ENCODE measurements at regions not wholly inside any gene's neighbourhood (a gene's known extent, or its start where the extent isn't known, plus 50 kb on each side); places are given as distances from the start of the nearest gene placed in this dataset.
A peak's percentile ranks its signal among the peaks of the same experiment; 100 is the strongest.

- Histone ChIP-seq H3K27ac (no peak overlapping the region), H3K9me3 (no peaks in the 10 kb centered on the region), H3K4me3 (no peak overlapping the region), H3K27me3 (no peaks in the 10 kb centered on the region), H3K36me3 (no peaks in the 10 kb centered on the region), H3K4me1 (peaks cover 47% of the 10 kb centered on the region)
- no peak for DNase-seq (ENCODE audit: extremely low spot score in 2 of 2)
- intact Hi-C loops (cut with DNase I), result no loop called here
- TF ChIP-seq POLR2AphosphoS5 (IDR thresholded peaks at IDR 0.05; ENCODE audit: insufficient read depth in 1 of 2, low read depth in 1 of 2), result no peak
- no peak for TF ChIP-seq CTCF (IDR thresholded peaks at IDR 0.05)
- TF ChIP-seq POLR2A (IDR thresholded peaks at IDR 0.05), result no peak
Measured at GRCh38 chr3:72248389-72248761, 463.4 kb upstream of the PROK2 start.

- H3K27me3 ChIP-seq, result no peaks in the 10 kb centered on the region
- intact Hi-C loops (cut with DNase I), result no loop called here
- no peak for DNase-seq (ENCODE audit: extremely low spot score in 2 of 2)
- no peak for TF ChIP-seq POLR2AphosphoS5 (IDR thresholded peaks at IDR 0.05; ENCODE audit: insufficient read depth in 1 of 2, low read depth in 1 of 2)
- no peak for TF ChIP-seq CTCF (IDR thresholded peaks at IDR 0.05)
- no peak for TF ChIP-seq POLR2A (IDR thresholded peaks at IDR 0.05)
- H3K27ac ChIP-seq, result no peak overlapping the region
- H3K36me3 ChIP-seq, result no peaks in the 10 kb centered on the region
- no peak overlapping the region for H3K4me3 ChIP-seq
- H3K4me1 ChIP-seq, result peaks cover 47% of the 10 kb centered on the region
- no peaks in the 10 kb centered on the region for H3K9me3 ChIP-seq
Measured at GRCh38 chr3:72247645-72248388, 462.9 kb upstream of the PROK2 start.

GRCh38 chr3:72247126-72247525 lies 462.2 kb upstream of the PROK2 start:
- H3K27me3 ChIP-seq, result no peaks in the 10 kb centered on the region
- no peak overlapping the region for H3K27ac ChIP-seq
- no peak overlapping the region for H3K4me3 ChIP-seq
- DNase-seq (ENCODE audit: extremely low spot score in 2 of 2), result no peak
- TF ChIP-seq POLR2AphosphoS5 (IDR thresholded peaks at IDR 0.05; ENCODE audit: insufficient read depth in 1 of 2, low read depth in 1 of 2) (no peak), POLR2A (IDR thresholded peaks at IDR 0.05) (no peak), CTCF (IDR thresholded peaks at IDR 0.05) (no peak)
- H3K36me3 ChIP-seq, result no peaks in the 10 kb centered on the region
- intact Hi-C loops (cut with DNase I), result no loop called here
- no peaks in the 10 kb centered on the region for H3K9me3 ChIP-seq
- peaks cover 47% of the 10 kb centered on the region for H3K4me1 ChIP-seq

- no peak overlapping the region for H3K27ac ChIP-seq
- H3K4me1 ChIP-seq, result peaks cover 47% of the 10 kb centered on the region
- intact Hi-C loops (cut with DNase I), result no loop called here
- no peaks in the 10 kb centered on the region for H3K36me3 ChIP-seq
- TF ChIP-seq CTCF (IDR thresholded peaks at IDR 0.05) (no peak), POLR2AphosphoS5 (IDR thresholded peaks at IDR 0.05; ENCODE audit: insufficient read depth in 1 of 2, low read depth in 1 of 2) (peak in 1 of 2 donors; percentile 11)
- H3K27me3 ChIP-seq, result no peaks in the 10 kb centered on the region
- no peak overlapping the region for H3K4me3 ChIP-seq
- DNase-seq (ENCODE audit: extremely low spot score in 2 of 2), result no peak
- H3K9me3 ChIP-seq, result no peaks in the 10 kb centered on the region
Measured at GRCh38 chr3:72246685-72247084, 461.7 kb upstream of the PROK2 start.

DNA sequence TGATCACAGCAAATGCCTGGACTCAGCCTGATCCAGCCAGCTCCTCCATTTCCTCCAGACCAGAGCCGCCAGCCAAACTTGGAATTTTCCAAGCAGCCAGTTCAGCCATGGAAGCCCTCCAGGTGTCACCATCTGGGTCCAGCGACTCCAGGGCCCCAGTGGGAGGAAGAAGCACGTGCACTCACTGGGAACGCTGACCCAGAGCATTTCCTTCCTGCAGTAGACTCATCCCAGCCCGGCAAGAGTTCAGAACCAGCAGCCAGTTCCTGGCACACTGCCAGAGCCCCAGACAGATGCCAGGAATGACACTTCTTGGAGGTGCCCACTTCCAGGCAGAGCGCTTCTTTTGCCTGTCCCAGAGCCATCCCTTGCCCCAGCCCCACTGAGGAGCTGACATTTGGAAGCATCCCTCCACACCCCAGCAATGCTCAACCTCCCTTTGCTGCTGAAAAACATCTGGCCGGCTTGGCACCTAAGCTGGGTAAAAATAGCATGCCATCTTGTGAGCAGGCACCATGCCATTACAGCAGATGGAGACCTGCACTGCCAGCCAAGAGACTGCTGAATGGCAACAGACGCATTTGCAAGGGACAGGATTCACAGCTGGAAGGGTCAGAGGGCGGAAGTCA lies 460.3 kb upstream of the PROK2 start:
- TF ChIP-seq POLR2AphosphoS5 (IDR thresholded peaks at IDR 0.05; ENCODE audit: insufficient read depth in 1 of 2, low read depth in 1 of 2), result peak in 1 of 2 donors; percentile 66
- no peak for TF ChIP-seq CTCF (IDR thresholded peaks at IDR 0.05)
- no peak for TF ChIP-seq POLR2A (IDR thresholded peaks at IDR 0.05)
- no peak for DNase-seq (ENCODE audit: extremely low spot score in 2 of 2)
- no peaks in the 10 kb centered on the region for H3K36me3 ChIP-seq
- no peaks in the 10 kb centered on the region for H3K9me3 ChIP-seq
- intact Hi-C loops (cut with DNase I), result no loop called here
- H3K27ac ChIP-seq, result peak overlapping the region; percentile 18
- H3K4me3 ChIP-seq, result no peak overlapping the region
- H3K4me1 ChIP-seq, result peaks cover 47% of the 10 kb centered on the region
- no peaks in the 10 kb centered on the region for H3K27me3 ChIP-seq

Data from vagina (tissue), 2 donors.